ENCODE measurements at regions not wholly inside any gene's neighbourhood (a gene's known extent, or its start where the extent isn't known, plus 50 kb on each side); places are given as distances from the start of the nearest gene placed in this dataset.

DNA sequence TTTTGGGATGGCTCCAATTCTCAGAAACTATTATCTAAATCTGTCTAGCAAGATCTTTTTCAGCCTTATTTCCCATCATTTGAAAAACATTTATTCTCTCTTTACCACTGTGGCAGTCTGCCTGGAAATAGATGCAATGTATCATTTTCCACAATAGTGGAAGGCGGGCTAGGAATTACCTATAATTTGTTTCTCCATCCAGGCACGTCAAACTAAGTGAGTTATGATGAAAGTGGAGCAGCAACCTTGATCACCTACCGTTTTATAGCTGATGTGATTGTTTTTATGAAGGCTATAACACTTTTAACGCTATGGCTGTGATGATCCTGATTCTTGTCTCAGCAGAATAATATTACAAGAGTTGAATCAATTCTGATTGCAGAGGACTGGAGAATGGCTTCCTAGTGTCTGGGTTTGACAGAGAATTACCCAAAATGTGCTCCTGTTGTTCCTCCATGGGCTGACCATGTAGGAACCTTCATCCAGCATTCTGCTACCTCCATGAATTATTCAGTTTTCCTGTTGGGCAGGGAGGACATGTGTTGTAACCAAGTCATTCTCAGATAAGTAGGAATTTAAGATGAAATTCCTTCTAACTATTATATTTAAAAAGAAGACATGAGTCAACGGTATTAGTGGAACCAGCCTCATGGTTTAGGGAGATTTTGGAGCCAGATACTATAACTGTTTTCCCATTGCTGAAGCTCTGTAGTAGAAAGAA lies 231.5 kb upstream of the SGO1 start:
- TF ChIP-seq CTCF (IDR thresholded peaks at IDR 0.05), result no peak
- no peak for TF ChIP-seq POLR2A (IDR thresholded peaks at IDR 0.05)

All from testis (tissue), 2 donors.